ENCODE measurements at regions not wholly inside any gene's neighbourhood (a gene's known extent, or its start where the extent isn't known, plus 50 kb on each side); places are given as distances from the start of the nearest gene placed in this dataset.

DNA sequence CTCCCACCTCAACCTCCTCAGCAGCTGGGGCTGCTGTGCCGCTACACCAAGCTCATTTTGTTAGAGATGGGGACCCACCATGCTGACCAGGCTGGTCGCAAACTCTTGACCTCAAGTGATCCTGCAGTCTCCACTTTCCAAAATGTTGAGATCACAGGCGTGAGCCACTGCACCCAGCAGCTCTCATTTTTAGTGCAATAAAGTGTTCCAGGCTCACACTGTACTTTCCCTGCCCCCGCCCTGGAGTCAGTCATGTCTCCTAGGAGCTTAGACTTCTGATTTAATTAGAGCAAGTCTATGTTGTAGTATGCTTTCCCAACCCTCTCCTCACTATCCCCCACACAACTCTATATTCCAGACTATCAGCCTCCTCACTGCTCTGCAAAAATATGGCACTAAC lies 238.0 kb upstream of the ACTBL2 start:
- peaks cover 33% of the 10 kb centered on the region for H3K4me1 ChIP-seq (ENCODE audit: insufficient read depth, low read length)
- H3K36me3 ChIP-seq (ENCODE audit: low read depth, low read length) = no peaks in the 10 kb centered on the region
- H3K4me3 ChIP-seq (ENCODE audit: low read length) = no peak overlapping the region
- no peaks in the 10 kb centered on the region for H4K20me1 ChIP-seq (ENCODE audit: low read length)
- no peak overlapping the region for H3K27ac ChIP-seq (ENCODE audit: low read length)
- H3K9me3 ChIP-seq (ENCODE audit: low read length) = no peaks in the 10 kb centered on the region
- DNase-seq = no peak
- no peaks in the 10 kb centered on the region for H3F3A ChIP-seq (ENCODE audit: low read length, unreplicated experiment)
- no peak overlapping the region for H2AFZ ChIP-seq (ENCODE audit: low read length)
- intact Hi-C loops (cut with micrococcal nuclease) = no loop called here
- no peak for TF ChIP-seq EZH2phosphoT487 (IDR thresholded peaks at IDR 0.05; ENCODE audit: borderline replicate concordance, low read length)
- no peak for TF ChIP-seq EZH2 (IDR thresholded peaks at IDR 0.05; ENCODE audit: low read length, unreplicated experiment)
- TF ChIP-seq, protein P1, sequence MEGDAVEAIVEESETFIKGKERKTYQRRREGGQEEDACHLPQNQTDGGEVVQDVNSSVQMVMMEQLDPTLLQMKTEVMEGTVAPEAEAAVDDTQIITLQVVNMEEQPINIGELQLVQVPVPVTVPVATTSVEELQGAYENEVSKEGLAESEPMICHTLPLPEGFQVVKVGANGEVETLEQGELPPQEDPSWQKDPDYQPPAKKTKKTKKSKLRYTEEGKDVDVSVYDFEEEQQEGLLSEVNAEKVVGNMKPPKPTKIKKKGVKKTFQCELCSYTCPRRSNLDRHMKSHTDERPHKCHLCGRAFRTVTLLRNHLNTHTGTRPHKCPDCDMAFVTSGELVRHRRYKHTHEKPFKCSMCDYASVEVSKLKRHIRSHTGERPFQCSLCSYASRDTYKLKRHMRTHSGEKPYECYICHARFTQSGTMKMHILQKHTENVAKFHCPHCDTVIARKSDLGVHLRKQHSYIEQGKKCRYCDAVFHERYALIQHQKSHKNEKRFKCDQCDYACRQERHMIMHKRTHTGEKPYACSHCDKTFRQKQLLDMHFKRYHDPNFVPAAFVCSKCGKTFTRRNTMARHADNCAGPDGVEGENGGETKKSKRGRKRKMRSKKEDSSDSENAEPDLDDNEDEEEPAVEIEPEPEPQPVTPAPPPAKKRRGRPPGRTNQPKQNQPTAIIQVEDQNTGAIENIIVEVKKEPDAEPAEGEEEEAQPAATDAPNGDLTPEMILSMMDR (conservative IDR thresholded peaks at IDR 0.05; ENCODE audit: low read depth, low read length) = no peak
- no peak overlapping the region for H3K9ac ChIP-seq (ENCODE audit: low read length)
- BruUV-seq (replicated peaks) = no TSS peak
- POLR2A ChIA-PET (ENCODE audit: unreplicated experiment) = no interaction called here
- CTCF ChIA-PET = no interaction called here
- no peaks in the 10 kb centered on the region for H3K79me2 ChIP-seq (ENCODE audit: low read length)
- no peaks in the 10 kb centered on the region for H3K9me2 ChIP-seq (replicated peaks; ENCODE audit: low read length)
- H3K4me2 ChIP-seq (ENCODE audit: low read length) = no peak overlapping the region
- ATAC-seq = no peak
- H3K27me3 ChIP-seq (ENCODE audit: low read length) = no peaks in the 10 kb centered on the region

DNA sequence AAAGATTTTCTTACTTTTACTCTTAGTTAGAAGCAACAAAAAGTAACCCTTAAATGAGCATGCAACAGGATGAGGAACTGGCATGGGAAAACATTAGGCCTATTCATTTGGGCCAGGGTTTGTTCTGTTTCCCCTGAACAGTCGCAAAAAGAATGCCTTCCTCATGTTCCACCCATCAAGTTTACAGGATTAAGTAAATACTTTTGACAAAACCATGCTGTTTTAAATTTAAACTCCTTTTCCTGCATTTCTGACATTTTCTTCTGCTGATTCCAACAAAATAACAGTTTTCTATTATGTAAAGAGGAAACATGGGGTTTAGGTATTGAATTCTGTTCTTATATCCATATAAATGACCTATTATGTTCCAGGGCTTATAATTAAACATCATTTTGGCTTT lies 236.6 kb upstream of the ACTBL2 start:
- Histone ChIP-seq H3K27ac (ENCODE audit: low read length) (no peak overlapping the region), H3F3A (ENCODE audit: low read length, unreplicated experiment) (no peaks in the 10 kb centered on the region), H3K4me2 (ENCODE audit: low read length) (no peak overlapping the region), H3K9ac (ENCODE audit: low read length) (no peak overlapping the region), H3K9me3 (ENCODE audit: low read length) (no peaks in the 10 kb centered on the region), H2AFZ (ENCODE audit: low read length) (no peak overlapping the region), H3K9me2 (replicated peaks; ENCODE audit: low read length) (no peaks in the 10 kb centered on the region), H3K27me3 (ENCODE audit: low read length) (no peaks in the 10 kb centered on the region), H3K4me3 (ENCODE audit: low read length) (no peak overlapping the region), H4K20me1 (ENCODE audit: low read length) (no peaks in the 10 kb centered on the region), H3K79me2 (ENCODE audit: low read length) (no peaks in the 10 kb centered on the region), H3K4me1 (ENCODE audit: insufficient read depth, low read length) (peaks cover 24% of the 10 kb centered on the region), H3K36me3 (ENCODE audit: low read depth, low read length) (no peaks in the 10 kb centered on the region)
- intact Hi-C loops (cut with micrococcal nuclease) = no loop called here
- no TSS peak for BruUV-seq (replicated peaks)
- ChIA-PET POLR2A (ENCODE audit: unreplicated experiment) (no interaction called here), CTCF (no interaction called here)
- DNase-seq = no peak
- TF ChIP-seq EZH2phosphoT487 (IDR thresholded peaks at IDR 0.05; ENCODE audit: borderline replicate concordance, low read length) (no peak), EZH2 (IDR thresholded peaks at IDR 0.05; ENCODE audit: low read length, unreplicated experiment) (no peak)
- TF ChIP-seq, protein P1 (conservative IDR thresholded peaks at IDR 0.05; ENCODE audit: low read depth, low read length) = no peak
- ATAC-seq = no peak

DNA sequence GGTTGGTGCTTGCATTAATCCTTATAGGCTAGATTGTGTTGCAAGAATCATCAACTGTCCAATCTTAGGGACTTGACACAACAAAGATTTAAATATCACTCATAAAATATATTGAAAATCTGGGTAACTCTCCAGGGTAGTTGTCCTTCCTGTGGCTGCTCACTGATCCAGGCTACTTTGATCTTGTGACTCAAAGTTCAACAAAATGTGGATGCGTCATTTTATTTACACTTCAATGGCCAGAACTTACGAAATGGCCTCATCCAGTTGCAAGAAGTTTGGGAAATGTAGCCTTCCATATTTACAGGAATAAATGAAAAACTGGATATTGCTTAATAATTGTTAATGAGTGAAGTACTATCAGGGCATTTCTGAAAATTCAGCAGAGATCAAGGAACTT lies 235.5 kb upstream of the ACTBL2 start:
- Histone ChIP-seq H3K4me1 (ENCODE audit: insufficient read depth, low read length) (peaks cover 22% of the 10 kb centered on the region), H3K4me3 (ENCODE audit: low read length) (no peak overlapping the region), H3K27me3 (ENCODE audit: low read length) (no peaks in the 10 kb centered on the region), H3K9me2 (replicated peaks; ENCODE audit: low read length) (no peaks in the 10 kb centered on the region), H3K4me2 (ENCODE audit: low read length) (no peak overlapping the region), H3K36me3 (ENCODE audit: low read depth, low read length) (no peaks in the 10 kb centered on the region), H3K79me2 (ENCODE audit: low read length) (no peaks in the 10 kb centered on the region), H3F3A (ENCODE audit: low read length, unreplicated experiment) (no peaks in the 10 kb centered on the region), H2AFZ (ENCODE audit: low read length) (no peak overlapping the region), H3K27ac (ENCODE audit: low read length) (peak overlapping the region; percentile 40), H4K20me1 (ENCODE audit: low read length) (no peaks in the 10 kb centered on the region), H3K9ac (ENCODE audit: low read length) (no peak overlapping the region), H3K9me3 (ENCODE audit: low read length) (no peaks in the 10 kb centered on the region)
- TF ChIP-seq EZH2phosphoT487 (IDR thresholded peaks at IDR 0.05; ENCODE audit: borderline replicate concordance, low read length) (no peak), EZH2 (IDR thresholded peaks at IDR 0.05; ENCODE audit: low read length, unreplicated experiment) (no peak)
- TF ChIP-seq, protein P1 (conservative IDR thresholded peaks at IDR 0.05; ENCODE audit: low read depth, low read length) = no peak
- ATAC-seq (peak; percentile 58), DNase-seq (peak; percentile 68)
- no TSS peak for BruUV-seq (replicated peaks)
- ChIA-PET POLR2A (ENCODE audit: unreplicated experiment) (no interaction called here), CTCF (no interaction called here)
- intact Hi-C loops (cut with micrococcal nuclease) = no loop called here

All from PC-3 (cell line).